AG04450 (cell line): ENCODE measurements at regions not wholly inside any gene's neighbourhood (a gene's known extent, or its start where the extent isn't known, plus 50 kb on each side); places are given as distances from the start of the nearest gene placed in this dataset.

ENCODE experiments used
- CTCF ChIA-PET: fragments of 300-600, 350-600 bp; formaldehyde crosslinking; extraction: SDS; loops from one replicate; lab custom pipeline; 2022; ENCODE audit warnings: antibody characterized with exemption, inconsistent platforms; lab: Charles Lee
- POLR2A ChIA-PET: fragments of 350-600 bp; formaldehyde crosslinking; extraction: SDS; loops from one replicate; lab custom pipeline; 2021; ENCODE audit warnings: antibody characterized with exemption, inconsistent platforms; lab: Yijun Ruan, JAX
- DNase-seq: peaks from one replicate; pipeline ENCODE4 v3.0.0-alpha.2; 2011; ENCODE audit warnings: low read depth, low spot score
- H3K27ac ChIP-seq: one replicate; pipeline ENCODE4 v1.5.1; 2012; ENCODE audit warnings: low read depth, low read length, control low read depth
- H3K27me3 ChIP-seq: one replicate; pipeline ENCODE4 v1.6.0; 2012; ENCODE audit warnings: low read length; ENCODE audit not compliant: control insufficient read depth, insufficient read depth
- H3K4me3 ChIP-seq: 2 replicates; pipeline ENCODE4 v1.5.1; 2011; ENCODE audit warnings: mild to moderate bottlenecking, low read depth, low read length, control low read depth
- H3K9me3 ChIP-seq: 2 replicates; pipeline ENCODE4 v1.5.1; 2012; ENCODE audit warnings: low read length; ENCODE audit not compliant: control insufficient read depth, insufficient read depth
- CTCF ChIP-seq: IDR thresholded peaks from 2 replicates; pipeline ENCODE4 v1.5.1; 2011; ENCODE audit warnings: low read depth, low read length, control low read depth, inconsistent platforms

DNA sequence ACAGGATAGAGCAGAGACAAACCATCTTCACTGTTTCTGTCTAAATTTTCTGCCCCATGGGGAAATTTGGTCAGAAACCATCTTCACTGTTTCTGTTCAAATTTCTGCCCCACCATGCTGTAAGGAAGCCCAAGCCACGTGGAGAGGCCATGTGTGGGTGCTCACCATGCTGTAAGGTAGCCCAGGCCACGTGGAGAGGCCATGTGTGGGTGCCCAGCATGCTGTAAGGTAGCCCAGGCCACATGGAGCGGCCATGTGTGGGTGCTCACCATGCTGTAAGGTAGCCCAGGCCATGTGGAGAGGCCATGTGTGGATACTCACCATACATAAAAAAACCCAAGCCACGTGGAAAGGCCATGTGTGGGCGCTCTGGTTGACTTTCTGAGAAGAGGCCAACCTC lies 1088.7 kb upstream of the AUTS2 start:
- POLR2A ChIA-PET: no interaction called here
- CTCF ChIA-PET: no interaction called here
- TF ChIP-seq CTCF: no peak
- Histone ChIP-seq H3K27ac (no peak overlapping the region), H3K4me3 (no peak overlapping the region), H3K9me3 (peaks cover 17% of the 10 kb centered on the region), H3K27me3 (no peaks in the 10 kb centered on the region)
- DNase-seq: no peak

DNA sequence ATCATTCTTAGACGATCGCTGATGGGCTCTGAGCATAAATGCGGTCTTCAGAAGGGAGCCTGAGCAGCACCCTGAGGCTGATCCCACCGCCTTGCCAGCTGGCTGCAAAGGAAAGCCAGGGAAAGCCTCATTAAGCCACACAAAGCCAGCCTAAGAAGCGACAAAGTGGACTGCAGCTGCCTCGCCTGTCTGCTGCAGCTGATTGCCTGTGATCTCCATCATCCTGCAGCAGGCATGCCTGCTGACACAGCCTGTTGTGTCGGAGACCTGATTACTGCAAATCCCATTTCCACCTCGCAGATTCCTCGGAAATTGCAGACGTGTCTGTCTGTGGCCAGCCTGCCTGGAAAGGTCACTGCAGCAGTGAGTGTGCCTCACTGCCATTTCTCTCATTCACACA lies 1087.0 kb upstream of the AUTS2 start:
- POLR2A ChIA-PET: no interaction called here
- no peak for DNase-seq
- H3K4me3 ChIP-seq: no peak overlapping the region
- CTCF ChIA-PET: no interaction called here
- no peak overlapping the region for H3K27ac ChIP-seq
- H3K9me3 ChIP-seq: peaks cover 14% of the 10 kb centered on the region
- TF ChIP-seq CTCF: no peak
- H3K27me3 ChIP-seq: no peaks in the 10 kb centered on the region

GRCh38 chr7:68512466-68512865 lies 1085.8 kb upstream of the AUTS2 start:
- ChIA-PET CTCF (no interaction called here), POLR2A (no interaction called here)
- no peak for TF ChIP-seq CTCF
- Histone ChIP-seq H3K4me3 (no peak overlapping the region), H3K9me3 (peaks cover 14% of the 10 kb centered on the region), H3K27ac (no peak overlapping the region), H3K27me3 (no peaks in the 10 kb centered on the region)
- no peak for DNase-seq

DNA sequence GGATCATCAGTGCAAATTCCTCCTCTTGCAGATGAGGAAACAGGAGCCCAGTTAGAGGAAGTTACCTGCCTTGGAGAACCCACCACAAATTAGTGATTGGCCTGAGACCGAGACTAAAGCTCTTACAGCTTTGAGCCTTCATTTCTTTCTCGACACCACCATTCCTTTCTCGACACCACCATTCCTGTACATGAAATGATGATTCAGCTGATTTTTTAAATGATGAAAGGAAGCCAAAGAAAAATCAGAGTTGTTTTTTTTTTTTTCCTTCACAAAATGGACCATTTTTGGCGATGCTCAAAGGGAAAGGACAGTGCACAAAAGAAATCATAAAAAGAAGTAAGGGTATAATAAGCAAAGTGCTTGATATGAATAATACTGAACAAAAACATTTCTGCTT lies 1080.2 kb upstream of the AUTS2 start:
- H3K9me3 ChIP-seq: no peaks in the 10 kb centered on the region; the same call in none of the 2 replicates
- no peak overlapping the region for H3K4me3 ChIP-seq
- POLR2A ChIA-PET: no interaction called here
- no peak overlapping the region for H3K27ac ChIP-seq
- H3K27me3 ChIP-seq: no peaks in the 10 kb centered on the region
- CTCF ChIA-PET: no interaction called here
- DNase-seq: no peak
- no peak for TF ChIP-seq CTCF

- POLR2A ChIA-PET: no interaction called here
- peaks cover 9% of the 10 kb centered on the region for H3K9me3 ChIP-seq
- DNase-seq: no peak
These were observed 1074.1 kb upstream of the AUTS2 start for GRCh38 chr7:68524126-68524525.

More at GRCh38 chr7:68524126-68524525, 1074.1 kb upstream of the AUTS2 start:
- CTCF ChIA-PET: no interaction called here
- TF ChIP-seq CTCF: no peak
- no peak overlapping the region for H3K4me3 ChIP-seq
- H3K27ac ChIP-seq: no peak overlapping the region
- H3K27me3 ChIP-seq: no peaks in the 10 kb centered on the region
